HG03520 (cell line): ENCODE measurements at regions not wholly inside any gene's neighbourhood (a gene's known extent, or its start where the extent isn't known, plus 50 kb on each side); places are given as distances from the start of the nearest gene placed in this dataset.

Source experiments
- ATAC-seq: cut with Tn5 transposase; IDR thresholded peaks from one replicate; pipeline ENCODE4 v1.9.1; 2021; ENCODE audit warnings: mild to moderate bottlenecking, moderate library complexity; ENCODE audit not compliant: unreplicated experiment

- ATAC-seq, result no peak
Measured at GRCh38 chr13:84997858-84998257, 801.4 kb downstream of the SLITRK6 start.

- ATAC-seq, result no peak
Measured at GRCh38 chr13:84994582-84994981, 804.6 kb downstream of the SLITRK6 start.

GRCh38 chr13:84985860-84986259 is 813.4 kb downstream of the SLITRK6 start:
- ATAC-seq, result no peak

GRCh38 chr13:84983321-84983720 is 815.9 kb downstream of the SLITRK6 start:
- ATAC-seq, result no peak

GRCh38 chr13:84980571-84980970 is 818.6 kb downstream of the SLITRK6 start:
- no peak for ATAC-seq

- no peak for ATAC-seq
Measured at GRCh38 chr13:84978851-84979250, 820.4 kb downstream of the SLITRK6 start.

- ATAC-seq, result no peak
Measured at GRCh38 chr13:84973661-84974060, 825.6 kb downstream of the SLITRK6 start.

GRCh38 chr13:84972907-84973306 is 826.3 kb downstream of the SLITRK6 start:
- no peak for ATAC-seq

- no peak for ATAC-seq
Measured at GRCh38 chr13:84962849-84963248, 836.4 kb downstream of the SLITRK6 start.

- ATAC-seq, result no peak
Measured at GRCh38 chr13:84962141-84962750, 837.0 kb downstream of the SLITRK6 start.

GRCh38 chr13:84961023-84961422 is 838.2 kb downstream of the SLITRK6 start:
- ATAC-seq, result no peak

- no peak for ATAC-seq
Measured at GRCh38 chr13:84959818-84960217, 839.4 kb downstream of the SLITRK6 start.

GRCh38 chr13:84954636-84955035 is 844.6 kb downstream of the SLITRK6 start:
- no peak for ATAC-seq

- no peak for ATAC-seq
Measured at GRCh38 chr13:84951128-84951527, 848.1 kb downstream of the SLITRK6 start.

- ATAC-seq, result no peak
Measured at GRCh38 chr13:84946192-84946591, 853.0 kb downstream of the SLITRK6 start.

GRCh38 chr13:84940798-84941197 is 858.4 kb downstream of the SLITRK6 start:
- ATAC-seq, result no peak

- ATAC-seq, result no peak
Measured at GRCh38 chr13:84940167-84940566, 859.1 kb downstream of the SLITRK6 start.

GRCh38 chr13:84934911-84935310 is 864.3 kb downstream of the SLITRK6 start:
- no peak for ATAC-seq

GRCh38 chr13:84933797-84934196 is 865.4 kb downstream of the SLITRK6 start:
- ATAC-seq, result no peak

- no peak for ATAC-seq
Measured at GRCh38 chr13:84931264-84931663, 868.0 kb downstream of the SLITRK6 start.

- no peak for ATAC-seq
Measured at GRCh38 chr13:84927442-84928169, 871.6 kb downstream of the SLITRK6 start.

GRCh38 chr13:84925443-84925842 is 873.8 kb downstream of the SLITRK6 start:
- ATAC-seq, result no peak

- ATAC-seq, result no peak
Measured at GRCh38 chr13:84923831-84924230, 875.4 kb downstream of the SLITRK6 start.
